Neural cell (in vitro differentiated cells): ENCODE measurements at regions not wholly inside any gene's neighbourhood (a gene's known extent, or its start where the extent isn't known, plus 50 kb on each side); places are given as distances from the start of the nearest gene placed in this dataset.

Source experiments
- H2AFZ ChIP-seq: fragments of 200-600, 300-800 bp; sonication (generic), shearing (Covaris generic); 2 replicates; pipeline ENCODE4 v1.6.0; 2014; ENCODE audit warnings: low read depth, mild to moderate bottlenecking, antibody characterized with exemption, low read length, moderate library complexity
- H3F3A ChIP-seq: fragments of 200-600 bp; shearing (Covaris generic); 2 replicates; pipeline ENCODE4 v1.6.1; 2016; ENCODE audit warnings: mild to moderate bottlenecking, moderate library complexity, mixed read lengths, antibody characterized with exemption, low read length; ENCODE audit not compliant: insufficient read depth, poor library complexity, severe bottlenecking
- H3K27ac ChIP-seq: fragments of 200-600, 300-800 bp; sonication (generic), shearing (Covaris generic); 2 replicates; pipeline ENCODE4 v1.5.1; 2014; ENCODE audit warnings: mild to moderate bottlenecking, low read length, moderate library complexity
- H3K27me3 ChIP-seq: fragments of 300-800, 200-600 bp; sonication (generic), shearing (Covaris generic); 2 replicates; pipeline ENCODE4 v1.6.0; 2014; ENCODE audit warnings: mild to moderate bottlenecking, low read depth, low read length, moderate library complexity; ENCODE audit not compliant: insufficient read depth
- H3K36me3 ChIP-seq: fragments of 300-800, 200-600 bp; sonication (generic), shearing (Covaris generic); 2 replicates; pipeline ENCODE4 v1.5.1; 2014; ENCODE audit warnings: mild to moderate bottlenecking, antibody characterized with exemption, low read length, moderate library complexity; ENCODE audit not compliant: insufficient read depth
- H3K4me2 ChIP-seq: fragments of 300-800, 200-600 bp; sonication (generic), shearing (Covaris generic); 2 replicates; pipeline ENCODE4 v1.6.0; 2014; ENCODE audit warnings: mild to moderate bottlenecking, low read length
- H3K4me3 ChIP-seq: fragments of 300-800, 200-600 bp; sonication (generic), shearing (Covaris generic); 2 replicates; pipeline ENCODE4 v1.5.1; 2014; ENCODE audit warnings: mild to moderate bottlenecking, low read length, moderate library complexity
- H3K79me2 ChIP-seq: fragments of 200-600 bp; shearing (Covaris generic); replicated peaks from 2 replicates; pipeline ENCODE4 v1.6.0; 2014; ENCODE audit warnings: mild to moderate bottlenecking, low read length, moderate library complexity; ENCODE audit not compliant: insufficient read depth
- H3K9ac ChIP-seq: fragments of 300-800, 200-600 bp; sonication (generic), shearing (Covaris generic); 2 replicates; pipeline ENCODE4 v1.6.1; 2016; ENCODE audit warnings: mild to moderate bottlenecking, low read length, mixed read lengths
- H3K9me2 ChIP-seq: fragments of 200-600 bp; shearing (Covaris generic); 2 replicates; pipeline ENCODE4 v1.6.1; 2016; ENCODE audit warnings: mild to moderate bottlenecking, low read length, mixed read lengths; ENCODE audit not compliant: insufficient read depth
- H3K9me3 ChIP-seq: fragments of 200-600, 300-800 bp; sonication (generic), shearing (Covaris generic); 2 replicates; pipeline ENCODE4 v1.6.1; 2016; ENCODE audit warnings: mild to moderate bottlenecking, mixed run types, low read length, moderate library complexity, mixed read lengths
- H4K20me1 ChIP-seq: fragments of 200-600 bp; shearing (Covaris generic); 2 replicates; pipeline ENCODE4 v1.6.1; 2016; ENCODE audit warnings: mild to moderate bottlenecking, mixed run types; ENCODE audit not compliant: insufficient read depth
- CTCF ChIP-seq: fragments of 450-650 bp; IDR thresholded peaks from 2 replicates; pipeline ENCODE4 v1.5.1; 2014; ENCODE audit warnings: antibody characterized with exemption, mild to moderate bottlenecking, moderate library complexity; ENCODE audit not compliant: poor library complexity, severe bottlenecking
- EP300 ChIP-seq: fragments of 450-650 bp; conservative IDR thresholded peaks from 2 replicates; pipeline ENCODE4 v1.6.1; 2014; ENCODE audit warnings: antibody characterized with exemption, mild to moderate bottlenecking, moderate library complexity; ENCODE audit not compliant: poor library complexity, severe bottlenecking
- EZH2 ChIP-seq: fragments of 200-600, 300-800 bp; shearing (Covaris generic), sonication (generic); IDR thresholded peaks from 2 replicates; pipeline ENCODE4 v1.6.1; 2014; ENCODE audit warnings: antibody characterized with exemption, low read length, borderline replicate concordance, mild to moderate bottlenecking; ENCODE audit not compliant: insufficient read depth, poor library complexity, severe bottlenecking
- MXI1 ChIP-seq: fragments of 450-650 bp; conservative IDR thresholded peaks from 2 replicates; pipeline ENCODE4 v1.6.1; 2014; ENCODE audit warnings: antibody characterized with exemption, mild to moderate bottlenecking; ENCODE audit not compliant: poor library complexity, severe bottlenecking
- POLR2AphosphoS5 ChIP-seq: IDR thresholded peaks from 2 replicates; pipeline ENCODE4 v1.6.1; 2012
- RAD21 ChIP-seq: fragments of 450-650 bp; conservative IDR thresholded peaks from 2 replicates; pipeline ENCODE4 v1.6.1; 2014; ENCODE audit warnings: antibody characterized with exemption, mild to moderate bottlenecking, moderate library complexity
- REST ChIP-seq: IDR thresholded peaks from 2 replicates; pipeline ENCODE4 v1.6.1; 2012; ENCODE audit warnings: borderline replicate concordance
- SMC3 ChIP-seq: fragments of 450-650 bp; conservative IDR thresholded peaks from 2 replicates; pipeline ENCODE4 v1.6.1; 2014; ENCODE audit warnings: antibody characterized with exemption, mild to moderate bottlenecking, moderate library complexity; ENCODE audit not compliant: poor library complexity
- TAF1 ChIP-seq: IDR thresholded peaks from 2 replicates; pipeline ENCODE4 v1.6.1; 2012; ENCODE audit warnings: low read depth

DNA sequence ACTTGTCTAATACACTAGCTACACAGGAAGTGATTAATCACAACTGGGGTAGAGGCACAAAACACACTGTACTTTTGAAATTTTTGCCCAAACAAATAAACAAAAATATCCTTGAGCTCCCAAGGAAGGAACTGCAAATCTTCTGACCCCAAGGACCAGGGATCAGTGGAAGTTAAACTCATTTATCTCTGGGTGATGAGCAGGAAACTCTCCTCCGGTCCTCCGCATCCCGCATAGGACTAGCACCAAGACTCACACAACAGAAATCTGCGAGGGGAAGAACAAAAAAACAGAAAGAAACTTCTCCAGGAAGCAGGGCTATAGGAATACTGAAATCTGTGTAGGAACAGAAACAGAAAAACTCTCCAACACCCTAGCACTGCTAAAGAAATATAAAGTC lies 650.3 kb downstream of the DCDC2C start:
- H3K27me3 ChIP-seq = no peaks in the 10 kb centered on the region
- H3K27ac ChIP-seq = no peak overlapping the region

GRCh38 chr2:4354164-4354563 lies 650.8 kb downstream of the DCDC2C start:
- Histone ChIP-seq H3K27ac (no peak overlapping the region), H2AFZ (no peak overlapping the region), H3K79me2 (no peaks in the 10 kb centered on the region), H3K9ac (no peak overlapping the region), H3K4me2 (no peak overlapping the region), H3K36me3 (no peaks in the 10 kb centered on the region), H3K9me3 (no peaks in the 10 kb centered on the region), H3K9me2 (no peaks in the 10 kb centered on the region), H3K27me3 (no peaks in the 10 kb centered on the region), H3K4me3 (no peak overlapping the region), H4K20me1 (no peaks in the 10 kb centered on the region), H3F3A (no peaks in the 10 kb centered on the region)
- TF ChIP-seq EP300 (no peak), CTCF (no peak), POLR2AphosphoS5 (no peak), TAF1 (no peak), EZH2 (no peak), SMC3 (no peak), REST (no peak)

More for the DNA sequence above, 650.3 kb downstream of the DCDC2C start:
- Histone ChIP-seq H3K9me2 (no peaks in the 10 kb centered on the region), H4K20me1 (no peaks in the 10 kb centered on the region), H3K9ac (no peak overlapping the region), H3K4me3 (no peak overlapping the region), H3K79me2 (no peaks in the 10 kb centered on the region), H3K36me3 (no peaks in the 10 kb centered on the region), H2AFZ (no peak overlapping the region), H3K4me2 (no peak overlapping the region), H3F3A (no peaks in the 10 kb centered on the region), H3K9me3 (no peaks in the 10 kb centered on the region)
- TF ChIP-seq REST (no peak), MXI1 (no peak), RAD21 (no peak), TAF1 (no peak), SMC3 (no peak), POLR2AphosphoS5 (no peak), EZH2 (no peak), EP300 (no peak), CTCF (no peak)
